IMR-90 (cell line): ENCODE measurements at regions not wholly inside any gene's neighbourhood (a gene's known extent, or its start where the extent isn't known, plus 50 kb on each side); places are given as distances from the start of the nearest gene placed in this dataset.
A peak's percentile ranks its signal among the peaks of the same experiment; 100 is the strongest.

Source experiments
- ATAC-seq: fragments of 200-7000 bp; cut with Tn5 transposase; 2 replicates; pipeline ENCODE4 v1.9.1; 2020; ENCODE audit warnings: low read depth, mild to moderate bottlenecking, moderate library complexity
- BruUV-seq: library from RNA; stranded (reverse); fragments of 400-500 nt; replicated peaks from 2 replicates; lab custom pipeline; 2021; lab: Mats Ljungman, UMichigan
- CTCF ChIA-PET: fragments of 300-600 bp; formaldehyde crosslinking; extraction: SDS; loops from one replicate; lab custom pipeline; 2021; ENCODE audit warnings: antibody characterized with exemption; lab: Yijun Ruan, JAX
- POLR2A ChIA-PET: fragments of 300-600 bp; sonication (Branson Sonifier 250); formaldehyde crosslinking; loops from one replicate; lab custom pipeline; 2022; ENCODE audit warnings: antibody characterized with exemption; ENCODE audit not compliant: unreplicated experiment; lab: Charles Lee
- DNase-seq: peaks from one replicate; pipeline ENCODE4 v3.0.0; 2013
- H2AFZ ChIP-seq: replicated peaks from 2 replicates; pipeline ENCODE3; 2013; ENCODE audit warnings: low read length, mild to moderate bottlenecking; ENCODE audit not compliant: poor library complexity
- H2AK5ac ChIP-seq: 2 replicates; pipeline ENCODE4 v1.6.1; 2013; ENCODE audit warnings: low read depth, low read length, inconsistent platforms
- H2AK9ac ChIP-seq: replicated peaks from 2 replicates; pipeline ENCODE3; 2013; ENCODE audit warnings: mild to moderate bottlenecking, low read depth, low read length, moderate library complexity; ENCODE audit not compliant: poor library complexity
- H2BK120ac ChIP-seq: 2 replicates; pipeline ENCODE4 v1.6.1; 2013; ENCODE audit warnings: low read depth, low read length, inconsistent platforms
- H2BK15ac ChIP-seq: 3 replicates; pipeline ENCODE4 v1.6.1; 2013; ENCODE audit warnings: low read depth, low read length, inconsistent platforms
- H2BK20ac ChIP-seq: 2 replicates; pipeline ENCODE4 v1.6.1; 2013; ENCODE audit warnings: low read depth, mild to moderate bottlenecking, inconsistent platforms, low read length, moderate library complexity
- H2BK5ac ChIP-seq: 2 replicates; pipeline ENCODE4 v1.6.1; 2013; ENCODE audit warnings: mild to moderate bottlenecking, low read depth, low read length, inconsistent platforms; ENCODE audit not compliant: poor library complexity, severe bottlenecking
- H3K14ac ChIP-seq: replicated peaks from 2 replicates; pipeline ENCODE4 v1.6.1; 2013; ENCODE audit warnings: low read depth, low read length, inconsistent platforms
- H3K18ac ChIP-seq: 2 replicates; pipeline ENCODE4 v1.6.1; 2013; ENCODE audit warnings: low read depth, low read length, control low read depth
- H3K23ac ChIP-seq: 2 replicates; pipeline ENCODE4 v1.6.1; 2013; ENCODE audit warnings: low read depth, low read length, inconsistent platforms
- H3K27ac ChIP-seq: 2 replicates; pipeline ENCODE4 v1.5.1; 2013; ENCODE audit warnings: mild to moderate bottlenecking, control low read depth, low read length; ENCODE audit not compliant: insufficient read depth
- H3K27me3 ChIP-seq: 2 replicates; pipeline ENCODE4 v1.6.1; 2013; ENCODE audit warnings: low read length; ENCODE audit not compliant: control insufficient read depth, insufficient read depth
- H3K36me3 ChIP-seq: 2 replicates; pipeline ENCODE4 v1.6.1; 2013; ENCODE audit warnings: low read length, mixed read lengths; ENCODE audit not compliant: control insufficient read depth, insufficient read depth
- H3K4ac ChIP-seq: 2 replicates; pipeline ENCODE4 v1.6.1; 2013; ENCODE audit warnings: low read depth, low read length, inconsistent platforms
- H3K4me1 ChIP-seq: 2 replicates; pipeline ENCODE4 v1.6.1; 2013; ENCODE audit warnings: low read length, mixed read lengths; ENCODE audit not compliant: control insufficient read depth, insufficient read depth
- H3K4me2 ChIP-seq: 2 replicates; pipeline ENCODE4 v1.6.1; 2013; ENCODE audit warnings: low read depth, mild to moderate bottlenecking, control low read depth, low read length, moderate library complexity
- H3K4me3 ChIP-seq: 2 replicates; pipeline ENCODE4 v1.5.1; 2013; ENCODE audit warnings: low read depth, mild to moderate bottlenecking, control low read depth, low read length, moderate library complexity; ENCODE audit not compliant: insufficient read depth
- H3K56ac ChIP-seq: 2 replicates; pipeline ENCODE4 v1.6.1; 2013; ENCODE audit warnings: low read length, inconsistent platforms; ENCODE audit not compliant: insufficient read depth; ENCODE audit errors: extremely low read depth
- H3K79me1 ChIP-seq, 2 experiments: 2 replicates each; pipeline ENCODE4 v1.6.1; 2013; ENCODE audit warnings: low read length in 2 of 2, inconsistent platforms in 1 of 2, low read depth in 1 of 2
- H3K9ac ChIP-seq: 2 replicates; pipeline ENCODE4 v1.6.1; 2013; ENCODE audit warnings: low read depth, low read length, control low read depth
- H3K9me1 ChIP-seq: 2 replicates; pipeline ENCODE4 v1.6.1; 2013; ENCODE audit warnings: low read length, inconsistent platforms; ENCODE audit not compliant: insufficient read depth
- H3K9me3 ChIP-seq: 2 replicates; pipeline ENCODE4 v1.6.1; 2013; ENCODE audit warnings: low read length; ENCODE audit not compliant: control insufficient read depth, insufficient read depth
- H4K20me1 ChIP-seq: 2 replicates; pipeline ENCODE4 v1.6.1; 2013; ENCODE audit warnings: low read length, inconsistent platforms; ENCODE audit not compliant: insufficient read depth
- H4K5ac ChIP-seq: 2 replicates; pipeline ENCODE4 v1.6.1; 2013; ENCODE audit warnings: mild to moderate bottlenecking, low read depth, low read length, control low read depth
- H4K8ac ChIP-seq, 2 experiments: 2 replicates each; pipeline ENCODE4 v1.6.1; 2013; ENCODE audit warnings: low read depth in 2 of 2, low read length in 2 of 2, control low read depth in 1 of 2, inconsistent platforms in 1 of 2
- H4K91ac ChIP-seq: 2 replicates; pipeline ENCODE4 v1.6.1; 2013; ENCODE audit warnings: low read depth, low read length, inconsistent platforms; ENCODE audit not compliant: insufficient read depth
- BHLHE40 ChIP-seq: fragments of 150-350 bp; IDR thresholded peaks from 2 replicates; pipeline ENCODE4 v1.6.1; 2016; ENCODE audit warnings: mild to moderate bottlenecking, low read depth, low read length
- CEBPB ChIP-seq: IDR thresholded peaks from 2 replicates; pipeline ENCODE4 v1.6.1; 2012; ENCODE audit warnings: low read depth, low read length, improper control_type of control experiment
- CHD1 ChIP-seq: IDR thresholded peaks from 2 replicates; pipeline ENCODE4 v1.6.1; 2012; ENCODE audit warnings: low read depth, low read length, improper control_type of control experiment
- FOS ChIP-seq: fragments of 150-350 bp; IDR thresholded peaks from 2 replicates; pipeline ENCODE4 v1.6.1; 2016; ENCODE audit warnings: low read depth, low read length
- MAZ ChIP-seq: IDR thresholded peaks from 2 replicates; pipeline ENCODE4 v1.6.1; 2012; ENCODE audit warnings: low read depth, mild to moderate bottlenecking, low read length, improper control_type of control experiment, moderate library complexity, borderline replicate concordance
- WGBS, 2 experiments: methylation state at CpG; one replicate each; pipeline versions ENCODE4 v1.1.5 to v1.1.7; 2013; ENCODE audit warnings: missing lambda C conversion rate in 2 of 2; ENCODE audit not compliant: insufficient read length in 1 of 2; ENCODE audit errors: extremely low coverage in 2 of 2; 5-methylcytosine and 5-hydroxymethylcytosine counted together
- dilution Hi-C: fragments of 300-500 bp; cut with HindIII; formaldehyde crosslinking; loops from one replicate; pipeline ENCODE4 v1.14.3; 2018; ENCODE audit warnings: low sequenced_read_pairs; ENCODE audit not compliant: unreplicated experiment
- in situ Hi-C: fragments of 300-500 bp; cut with MboI; formaldehyde crosslinking; loops from 3 replicates; pipeline ENCODE4 v1.14.3; 2019; ENCODE audit warnings: low sequenced_read_pairs, inconsistent platforms, mixed read lengths
- intact Hi-C: fragments of 100-400 bp; cut with micrococcal nuclease; formaldehyde crosslinking; loops from 2 replicates; pipeline ENCODE4 v1.10.0; 2022

DNA sequence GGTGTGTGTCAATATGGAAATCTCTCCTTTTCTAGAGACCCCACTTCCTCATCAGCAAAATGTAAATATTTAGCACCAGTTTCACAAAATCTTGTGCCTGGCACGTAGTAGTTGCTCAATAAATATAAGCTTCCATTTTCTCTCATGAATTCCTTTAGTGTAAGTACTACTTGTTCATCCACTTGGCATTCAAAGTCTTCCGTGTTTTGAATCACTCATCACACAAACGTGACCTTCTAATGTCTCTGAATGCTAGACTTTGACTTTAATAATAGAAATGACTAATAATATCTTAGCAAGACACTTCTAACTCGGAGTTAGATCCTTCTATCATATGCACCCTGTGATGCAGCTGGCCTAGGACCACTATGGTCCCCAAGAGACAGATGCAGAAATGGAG, 168.7 kb upstream of the ZNF32 start:
- no peak overlapping the region for H3K4me3 ChIP-seq
- H2AK5ac ChIP-seq: peak overlapping the region; percentile 89
- CTCF ChIA-PET: no interaction called here
- no peak overlapping the region for H3K4me2 ChIP-seq
- no peaks in the 10 kb centered on the region for H3K9me3 ChIP-seq
- POLR2A ChIA-PET: no interaction called here
- H3K23ac ChIP-seq: peak overlapping the region; percentile 48; the same call in 1 of the 2 replicates
- H4K5ac ChIP-seq: peak overlapping the region; percentile 85
- ATAC-seq (peak; percentile 63), DNase-seq (peak; percentile 89)
- TF ChIP-seq BHLHE40 (peak; percentile 93), CEBPB (peak; percentile 71; the same call in 1 of the 2 replicates), MAZ (no peak), CHD1 (no peak), FOS (peak; percentile 32; the same call in 1 of the 2 replicates)
- H2AK9ac ChIP-seq: no peak overlapping the region
- BruUV-seq: no TSS peak
- peaks cover 9% of the 10 kb centered on the region for H3K4me1 ChIP-seq
- intact Hi-C loops (loop anchor here (10.0 kb wide), 1 partner anchor 367 kb away; no protein-coding TSS in a partner anchor), in situ Hi-C loops (no loop called here), dilution Hi-C loops (no loop called here)
- H3K14ac ChIP-seq: peak overlapping the region; percentile 64
- H3K27me3 ChIP-seq: no peaks in the 10 kb centered on the region
- peak overlapping the region; percentile 94 for H2BK120ac ChIP-seq
- no peak overlapping the region for H3K56ac ChIP-seq
- H3K9ac ChIP-seq: no peak overlapping the region
- no peaks in the 10 kb centered on the region for H3K36me3 ChIP-seq
- no peaks in the 10 kb centered on the region for H3K79me1 ChIP-seq
- peak overlapping the region; percentile 90 for H2BK5ac ChIP-seq
- peak overlapping the region; percentile 75 for H3K4ac ChIP-seq
- H4K91ac ChIP-seq: peak overlapping the region; percentile 88
- peaks cover 12% of the 10 kb centered on the region; the same call in 1 of the 2 replicates for H3K9me1 ChIP-seq
- no peaks in the 10 kb centered on the region for H4K20me1 ChIP-seq
- peak overlapping the region; percentile 93; the same call in 2 of the 3 replicates for H2BK15ac ChIP-seq
- peak overlapping the region; percentile 34 to 64; a peak in 3 of 4 replicates for H4K8ac ChIP-seq
- no CpG with 5 or more reads among the region's 4 CpGs for WGBS, 2 experiments
- H2AFZ ChIP-seq: no peak overlapping the region
- H2BK20ac ChIP-seq: peak overlapping the region; percentile 92; the same call in 1 of the 2 replicates
- peak overlapping the region; percentile 87 for H3K27ac ChIP-seq
- peak overlapping the region; percentile 83 for H3K18ac ChIP-seq
